Renal cortex interstitium (tissue), 11 donors: ENCODE measurements at regions not wholly inside any gene's neighbourhood (a gene's known extent, or its start where the extent isn't known, plus 50 kb on each side); places are given as distances from the start of the nearest gene placed in this dataset.
"Not testable (repeated sequence)": the region's sequence is repeated elsewhere in the genome, so short reads cannot be mapped to it uniquely, and the experiment has no call there.

Experiments used
- DNase-seq, 11 donors: peaks; one replicate each; pipeline ENCODE4 v3.0.0-alpha.2; 2013; ENCODE audit warnings: low read depth in 9 of 11, low spot score in 4 of 11; ENCODE audit errors: extremely low read depth in 1 of 11

- no peak for DNase-seq
Measured at GRCh38 chr2:236459393-236459792, 110.2 kb upstream of the ACKR3 start.

DNA sequence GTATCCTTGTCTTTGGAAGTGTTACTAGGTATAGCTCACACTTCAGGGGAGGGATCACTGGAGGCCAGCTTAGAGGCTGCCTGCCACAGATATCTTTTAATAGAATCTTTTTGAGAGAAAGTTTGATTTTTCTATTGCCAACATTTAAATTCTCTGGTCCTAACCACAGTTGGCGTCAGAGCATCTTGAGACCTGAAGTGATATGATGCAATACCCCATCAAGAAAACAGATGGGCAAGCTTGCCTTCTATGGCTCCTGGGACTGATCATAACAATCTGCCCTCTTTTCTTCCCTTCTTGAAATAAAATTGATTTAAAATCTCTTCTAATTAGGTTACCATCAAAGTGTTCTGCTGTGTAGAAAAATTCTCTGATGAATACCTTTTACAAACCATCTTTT lies 105.5 kb upstream of the ACKR3 start:
- DNase-seq = no peak

- no peak for DNase-seq
Measured at GRCh38 chr2:236472720-236473495, 96.7 kb upstream of the ACKR3 start.

- no peak for DNase-seq
Measured at GRCh38 chr2:236473691-236474090, 95.9 kb upstream of the ACKR3 start.

GRCh38 chr2:236479814-236480213 lies 89.8 kb upstream of the ACKR3 start:
- DNase-seq = no peak

- DNase-seq = no peak
Measured at GRCh38 chr2:236483102-236483501, 86.5 kb upstream of the ACKR3 start.

- no peak for DNase-seq
Measured at GRCh38 chr2:236485519-236485918, 84.1 kb upstream of the ACKR3 start.

- not testable (repeated sequence) for DNase-seq
Measured at GRCh38 chr2:236489083-236489482, 80.5 kb upstream of the ACKR3 start.

- no peak for DNase-seq
Measured at GRCh38 chr2:236489895-236490404, 79.7 kb upstream of the ACKR3 start.

DNA sequence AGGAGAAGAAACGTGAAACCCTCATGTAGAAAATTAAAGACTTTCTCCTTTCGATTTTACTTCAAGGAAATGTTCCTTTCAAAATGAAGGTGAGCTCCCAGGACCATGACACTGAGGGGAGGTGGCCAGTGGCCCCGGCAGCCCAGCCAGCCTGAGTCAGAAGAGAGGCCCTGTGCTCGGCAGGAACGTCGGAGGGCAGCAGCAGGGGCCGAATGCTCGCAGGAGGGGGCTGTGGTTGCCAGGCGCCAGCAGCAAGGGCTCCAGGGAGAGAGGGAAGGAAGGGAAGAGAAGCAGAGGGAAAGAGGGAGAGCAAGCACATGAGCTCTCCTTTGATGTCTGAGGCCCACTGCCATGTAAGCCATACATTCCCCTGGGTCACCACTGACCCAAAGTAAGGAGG lies 73.3 kb upstream of the ACKR3 start:
- DNase-seq = no peak

GRCh38 chr2:236498369-236498768 lies 71.3 kb upstream of the ACKR3 start:
- DNase-seq = no peak

GRCh38 chr2:236499691-236500578 lies 69.7 kb upstream of the ACKR3 start:
- DNase-seq = no peak

DNA sequence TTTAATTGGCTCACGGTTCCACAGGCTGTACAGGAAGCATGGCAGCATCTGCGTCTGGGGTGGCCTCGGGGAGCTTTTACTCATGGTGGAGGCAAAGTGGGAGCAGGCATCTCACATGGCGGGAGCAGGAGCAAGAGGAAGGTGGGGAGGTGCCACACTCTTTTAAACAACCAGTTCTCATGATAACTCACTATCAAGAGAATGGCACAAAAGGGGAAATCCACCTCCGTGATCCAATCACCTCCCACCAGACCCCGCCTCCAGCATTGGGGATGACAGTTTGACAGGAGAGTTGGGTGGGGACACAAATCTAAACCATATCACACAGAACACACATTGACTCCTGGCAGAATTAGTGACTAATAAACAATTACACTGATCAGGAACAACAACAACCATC lies 68.6 kb upstream of the ACKR3 start:
- no peak for DNase-seq

GRCh38 chr2:236501531-236501930 lies 68.1 kb upstream of the ACKR3 start:
- no peak for DNase-seq

DNA sequence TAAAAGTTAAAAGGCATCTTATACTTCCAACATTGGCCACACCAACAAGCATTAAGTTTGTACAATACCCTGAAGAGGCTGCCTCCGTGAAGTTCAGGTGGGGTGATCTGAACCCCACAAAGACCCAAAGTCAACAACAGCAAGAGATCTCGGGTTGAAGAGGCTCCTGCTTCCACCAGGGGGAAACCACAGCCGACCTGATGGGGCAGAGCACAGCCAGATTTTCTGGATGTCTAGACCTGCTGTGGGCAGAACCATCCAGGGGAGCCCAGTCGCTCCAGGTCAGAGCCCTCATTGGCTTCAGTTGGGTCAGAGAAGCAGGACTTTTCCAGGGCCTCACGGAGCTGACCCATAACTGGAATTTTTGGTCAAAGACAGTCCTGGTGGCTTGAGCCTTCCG lies 66.5 kb upstream of the ACKR3 start:
- no peak for DNase-seq

DNA sequence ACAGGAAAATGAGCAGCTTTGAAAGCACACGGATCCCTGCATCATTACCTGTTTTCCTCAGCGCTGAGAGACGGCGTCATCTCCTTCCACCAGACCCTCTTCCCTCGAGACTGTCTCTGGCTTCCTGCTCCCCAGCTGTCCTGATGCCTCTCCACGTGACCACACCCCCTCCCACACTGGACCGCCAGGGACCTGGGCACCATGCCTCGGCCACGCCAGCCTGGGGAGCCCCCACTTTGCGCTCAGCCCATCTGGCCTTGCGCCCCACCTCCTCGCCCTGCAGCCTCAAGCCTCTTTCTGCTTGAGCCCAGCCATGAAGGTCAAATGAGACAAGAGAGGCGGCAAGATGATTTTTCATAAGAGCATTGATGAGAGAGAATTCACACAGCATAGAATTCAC lies 66.0 kb upstream of the ACKR3 start:
- DNase-seq = no peak

DNA sequence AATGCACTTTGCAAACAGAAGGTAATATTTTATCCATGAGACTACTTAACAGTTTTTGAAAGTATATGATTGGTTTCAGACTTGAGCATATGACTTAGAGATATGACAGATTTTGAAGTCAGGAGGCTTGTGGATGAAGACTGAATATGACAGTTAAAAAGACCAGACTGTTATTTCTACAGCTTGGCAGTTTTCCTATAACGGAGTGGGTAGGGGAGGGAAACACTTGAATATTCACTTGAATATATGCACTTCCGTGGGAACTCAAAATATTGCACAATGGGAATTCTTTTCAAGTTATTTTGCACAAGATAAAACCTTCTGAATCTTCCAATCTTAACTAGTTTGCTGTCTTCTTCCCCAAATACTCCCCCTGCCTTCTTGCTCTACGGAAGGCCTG lies 64.6 kb upstream of the ACKR3 start:
- DNase-seq = no peak

- no peak for DNase-seq
Measured at GRCh38 chr2:236505648-236506047, 64.0 kb upstream of the ACKR3 start.

GRCh38 chr2:236507393-236508085 lies 62.1 kb upstream of the ACKR3 start:
- peak in 9 of 11 donors; percentile 63 to 79 (median 67) for DNase-seq

DNA sequence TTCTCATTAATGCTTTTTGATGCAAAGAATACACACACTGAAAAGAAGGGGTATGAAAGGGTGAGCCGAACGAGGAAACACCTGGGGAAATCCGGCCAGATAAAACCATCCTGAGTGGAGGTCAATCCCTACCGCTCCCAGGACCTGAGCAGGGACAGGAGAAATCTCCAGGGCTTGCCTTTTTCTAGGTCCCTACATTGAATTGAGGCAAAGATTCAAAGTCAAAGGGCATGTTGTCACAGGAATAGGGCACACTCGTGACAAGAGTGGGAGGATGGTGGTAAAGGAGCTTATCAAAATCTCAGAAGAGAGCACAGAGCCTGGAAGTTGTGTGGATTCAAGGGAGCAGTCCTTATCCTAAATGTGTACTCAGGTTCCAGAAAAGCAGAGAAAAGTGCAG lies 61.2 kb upstream of the ACKR3 start:
- no peak for DNase-seq
